Transverse colon (tissue), 3 donors: ENCODE measurements at regions not wholly inside any gene's neighbourhood (a gene's known extent, or its start where the extent isn't known, plus 50 kb on each side); places are given as distances from the start of the nearest gene placed in this dataset.

ENCODE experiments used
- CTCF ChIP-seq, 5 experiments: fragments of 200-600 bp in 3 of 5; fragments of 450-650 bp in 2 of 5; sonication (generic) in 3 of 5; IDR thresholded peaks; 1 replicate in 2 of 5; 2 replicates in 3 of 5; pipeline ENCODE4 v1.5.1; 2016 to 2017; ENCODE audit warnings: antibody characterized with exemption in 5 of 5, inconsistent platforms in 3 of 5, mild to moderate bottlenecking in 2 of 5, moderate library complexity in 1 of 5
- POLR2A ChIP-seq: fragments of 450-650 bp; IDR thresholded peaks from one replicate; pipeline ENCODE4 v1.6.1; 2016; ENCODE audit warnings: antibody characterized with exemption, mild to moderate bottlenecking, moderate library complexity

- TF ChIP-seq CTCF (IDR thresholded peaks at IDR 0.05) (no peak), POLR2A (no peak)
These were observed 220.8 kb upstream of the CDH4 start for GRCh38 chr20:61031101-61031830.
